Bronchial epithelial cell (primary cell): ENCODE measurements at regions not wholly inside any gene's neighbourhood (a gene's known extent, or its start where the extent isn't known, plus 50 kb on each side); places are given as distances from the start of the nearest gene placed in this dataset.
"Not testable (repeated sequence)": the region's sequence is repeated elsewhere in the genome, so short reads cannot be mapped to it uniquely, and the experiment has no call there.

Experiments used
- DNase-seq: peaks from one replicate; pipeline ENCODE4 v3.0.0-alpha.2; 2010; ENCODE audit warnings: low read depth
- FAIRE-seq: peaks from 2 replicates; lab custom pipeline; 2011; peaks lifted over from hg19 to GRCh38; lab: Jason Lieb, UNC
- H3K27me3 ChIP-seq: 2 replicates; pipeline ENCODE4 v1.5.1; 2011; ENCODE audit warnings: low read length; ENCODE audit not compliant: control insufficient read depth, insufficient read depth
- H3K36me3 ChIP-seq: 2 replicates; pipeline ENCODE4 v1.5.1; 2011; ENCODE audit warnings: low read length; ENCODE audit not compliant: control insufficient read depth, insufficient read depth
- H3K4me3 ChIP-seq: 2 replicates; pipeline ENCODE4 v1.5.1; 2011; ENCODE audit warnings: mild to moderate bottlenecking, low read depth, low read length, control low read depth
- CTCF ChIP-seq: IDR thresholded peaks from 2 replicates; pipeline ENCODE4 v1.5.1; 2011; ENCODE audit warnings: mild to moderate bottlenecking, moderate library complexity, low read length, control low read depth, inconsistent platforms; ENCODE audit not compliant: insufficient read depth, severe bottlenecking

DNA sequence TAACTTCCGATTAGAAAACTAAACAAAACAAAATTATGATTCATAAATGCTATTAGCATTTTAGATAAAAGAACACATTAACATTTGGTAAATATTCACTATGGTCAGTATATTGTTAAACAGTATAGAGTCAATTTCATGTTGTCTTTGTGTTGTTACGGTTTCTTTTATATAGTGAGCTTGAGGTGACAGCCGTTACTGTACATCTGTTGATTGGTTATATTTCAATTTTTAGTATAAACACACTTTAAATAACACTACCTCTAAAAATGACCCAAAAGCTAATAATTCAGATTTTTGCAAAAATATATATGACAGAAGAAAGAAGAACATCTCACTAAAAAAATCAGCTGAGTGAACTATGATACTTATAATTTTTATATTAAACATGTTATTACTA is 249.0 kb upstream of the LUZP2 start:
- no peak for TF ChIP-seq CTCF
- Histone ChIP-seq H3K27me3 (no peaks in the 10 kb centered on the region), H3K4me3 (no peak overlapping the region), H3K36me3 (no peaks in the 10 kb centered on the region)
- FAIRE-seq (no peak), DNase-seq (no peak)

- no peak for TF ChIP-seq CTCF
- FAIRE-seq: no peak
- H3K4me3 ChIP-seq: no peak overlapping the region
- no peaks in the 10 kb centered on the region for H3K27me3 ChIP-seq
- no peaks in the 10 kb centered on the region for H3K36me3 ChIP-seq
- DNase-seq: no peak
Measured at GRCh38 chr11:24249921-24250320, 246.9 kb upstream of the LUZP2 start.

GRCh38 chr11:24253237-24253760 is 243.6 kb upstream of the LUZP2 start:
- no peak for TF ChIP-seq CTCF
- H3K4me3 ChIP-seq: no peak overlapping the region
- no peaks in the 10 kb centered on the region for H3K36me3 ChIP-seq
- no peaks in the 10 kb centered on the region for H3K27me3 ChIP-seq
- DNase-seq (no peak), FAIRE-seq (no peak)

DNA sequence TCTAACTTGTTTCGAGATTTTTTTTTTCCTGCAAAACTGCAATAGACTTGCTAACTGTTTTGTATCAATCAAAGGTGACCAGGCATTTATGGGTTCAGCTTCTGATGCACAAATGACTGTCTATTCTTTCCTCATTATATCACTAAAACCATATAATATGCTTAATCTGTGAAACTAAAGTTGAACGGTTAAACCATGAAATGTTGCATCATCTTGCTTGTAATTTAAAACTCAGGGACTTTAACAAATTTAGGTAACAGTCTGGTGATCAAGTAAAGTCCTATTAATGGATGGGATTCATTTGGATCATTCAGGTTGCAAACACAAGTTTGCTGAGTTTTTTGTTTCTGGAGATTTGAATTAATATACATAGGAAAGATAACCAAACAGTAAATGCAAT is 232.0 kb upstream of the LUZP2 start:
- H3K27me3 ChIP-seq: no peaks in the 10 kb centered on the region
- no peak for FAIRE-seq
- TF ChIP-seq CTCF: no peak
- no peaks in the 10 kb centered on the region for H3K36me3 ChIP-seq
- no peak for DNase-seq
- H3K4me3 ChIP-seq: no peak overlapping the region

DNA sequence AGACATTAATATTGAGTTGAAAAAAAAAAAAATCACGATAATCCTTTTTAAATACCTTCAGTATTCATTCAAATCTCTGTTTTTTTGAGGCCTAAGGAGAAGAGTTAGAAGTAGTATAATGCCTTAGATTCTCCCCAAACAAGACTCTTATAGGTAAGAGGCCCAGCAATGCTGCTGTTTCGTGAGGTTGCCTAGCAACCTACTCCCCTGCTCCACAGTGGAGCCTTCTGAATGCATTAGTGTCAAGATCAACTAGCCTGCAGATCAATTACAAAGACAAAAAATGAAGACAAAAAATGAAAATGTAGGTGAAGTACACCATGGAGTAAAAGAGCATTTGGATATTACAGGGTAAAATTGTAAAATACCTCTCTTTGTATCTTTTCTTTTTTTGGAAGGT is 229.8 kb upstream of the LUZP2 start:
- DNase-seq (no peak), FAIRE-seq (no peak)
- no peak for TF ChIP-seq CTCF
- Histone ChIP-seq H3K36me3 (no peaks in the 10 kb centered on the region), H3K4me3 (no peak overlapping the region), H3K27me3 (no peaks in the 10 kb centered on the region)

GRCh38 chr11:24271798-24272197 is 225.1 kb upstream of the LUZP2 start:
- Histone ChIP-seq H3K27me3 (no peaks in the 10 kb centered on the region), H3K4me3 (no peak overlapping the region), H3K36me3 (no peaks in the 10 kb centered on the region)
- FAIRE-seq (no peak), DNase-seq (no peak)
- TF ChIP-seq CTCF: no peak

DNA sequence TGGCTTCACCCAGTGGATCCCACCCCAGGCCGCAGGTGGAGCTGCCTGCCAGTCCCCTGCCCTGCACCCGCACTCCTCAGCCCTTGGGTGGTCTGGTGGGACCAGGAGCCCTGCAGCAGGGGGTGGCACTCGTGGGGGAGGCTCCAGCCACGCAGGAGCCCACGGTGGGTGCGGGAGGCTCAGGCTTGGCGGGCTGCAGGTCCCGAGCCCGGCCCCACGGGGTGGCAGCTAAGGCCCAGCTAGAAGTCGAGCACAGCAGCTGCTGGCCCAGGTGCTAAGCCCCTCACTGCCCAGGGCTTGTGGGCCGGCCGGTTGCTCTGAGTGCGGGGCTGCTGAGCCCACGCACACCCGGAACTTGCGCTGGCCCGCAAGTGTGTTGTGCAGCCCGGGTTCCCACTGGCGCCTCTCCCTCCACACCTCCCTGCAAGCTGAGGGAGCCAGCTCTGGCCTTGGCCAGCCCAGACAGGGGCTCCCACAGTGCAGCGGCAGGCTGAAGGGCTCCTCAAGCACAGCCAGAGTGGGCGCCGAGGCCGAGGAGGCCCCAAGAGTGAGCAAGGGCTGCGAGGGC is 222.6 kb upstream of the LUZP2 start:
- H3K4me3 ChIP-seq, H3K36me3 ChIP-seq, FAIRE-seq, H3K27me3 ChIP-seq, DNase-seq: not testable (repeated sequence)
